HFFc6 (cell line): ENCODE measurements at regions not wholly inside any gene's neighbourhood (a gene's known extent, or its start where the extent isn't known, plus 50 kb on each side); places are given as distances from the start of the nearest gene placed in this dataset.

Source experiments
- DNase-seq: peaks from one replicate; pipeline ENCODE4 v3.0.0-alpha.2; 2018
- H3K27ac Mint-ChIP-seq: 2 replicates; pipeline ENCODE4 v1.8.0; 2020; ENCODE audit warnings: mild to moderate bottlenecking, mixed read lengths
- H3K27me3 Mint-ChIP-seq: 2 replicates; pipeline ENCODE4 v1.8.0; 2021; ENCODE audit warnings: mild to moderate bottlenecking, moderate library complexity, mixed read lengths; ENCODE audit not compliant: insufficient read depth
- H3K36me3 Mint-ChIP-seq: 2 replicates; pipeline ENCODE4 v1.8.0; 2021; ENCODE audit warnings: low read depth, mixed read lengths
- H3K4me1 Mint-ChIP-seq: 2 replicates; pipeline ENCODE4 v1.8.0; 2020; ENCODE audit warnings: low read depth, mixed read lengths
- H3K4me3 Mint-ChIP-seq: 2 replicates; pipeline ENCODE4 v1.8.0; 2020; ENCODE audit warnings: mild to moderate bottlenecking, moderate library complexity, mixed read lengths
- H3K9me3 Mint-ChIP-seq: 2 replicates; pipeline ENCODE4 v1.8.0; 2020; ENCODE audit warnings: mild to moderate bottlenecking, mixed read lengths
- TF ChIP-seq, protein P1 (sequence below): fragments of 200-600 bp; sonication (generic); IDR thresholded peaks from 2 replicates; pipeline ENCODE4 v1.5.0; 2021; ENCODE audit warnings: antibody characterized with exemption, mild to moderate bottlenecking

DNA sequence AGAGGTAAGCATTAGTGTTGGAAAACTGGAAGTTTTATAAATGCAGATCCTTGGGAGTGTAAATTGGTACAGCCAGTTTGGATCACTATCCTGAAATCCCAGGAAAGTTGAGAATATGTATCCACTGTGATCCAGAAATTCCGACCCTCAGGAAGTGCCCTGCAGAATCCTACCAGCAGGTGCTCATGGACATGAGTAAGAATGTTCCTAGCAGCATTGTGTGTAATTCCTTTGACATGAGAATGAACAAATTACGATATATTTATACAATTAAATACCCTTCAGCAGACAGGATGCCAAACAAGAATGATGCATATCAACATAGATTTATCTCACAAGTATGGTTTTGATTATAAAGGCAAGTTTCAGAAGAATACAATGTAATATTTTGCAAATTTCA is 181.6 kb downstream of the XPNPEP1 start:
- TF ChIP-seq, protein P1, sequence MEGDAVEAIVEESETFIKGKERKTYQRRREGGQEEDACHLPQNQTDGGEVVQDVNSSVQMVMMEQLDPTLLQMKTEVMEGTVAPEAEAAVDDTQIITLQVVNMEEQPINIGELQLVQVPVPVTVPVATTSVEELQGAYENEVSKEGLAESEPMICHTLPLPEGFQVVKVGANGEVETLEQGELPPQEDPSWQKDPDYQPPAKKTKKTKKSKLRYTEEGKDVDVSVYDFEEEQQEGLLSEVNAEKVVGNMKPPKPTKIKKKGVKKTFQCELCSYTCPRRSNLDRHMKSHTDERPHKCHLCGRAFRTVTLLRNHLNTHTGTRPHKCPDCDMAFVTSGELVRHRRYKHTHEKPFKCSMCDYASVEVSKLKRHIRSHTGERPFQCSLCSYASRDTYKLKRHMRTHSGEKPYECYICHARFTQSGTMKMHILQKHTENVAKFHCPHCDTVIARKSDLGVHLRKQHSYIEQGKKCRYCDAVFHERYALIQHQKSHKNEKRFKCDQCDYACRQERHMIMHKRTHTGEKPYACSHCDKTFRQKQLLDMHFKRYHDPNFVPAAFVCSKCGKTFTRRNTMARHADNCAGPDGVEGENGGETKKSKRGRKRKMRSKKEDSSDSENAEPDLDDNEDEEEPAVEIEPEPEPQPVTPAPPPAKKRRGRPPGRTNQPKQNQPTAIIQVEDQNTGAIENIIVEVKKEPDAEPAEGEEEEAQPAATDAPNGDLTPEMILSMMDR: 0 out of 2 replicates have a peak, but pooled peaks have one; percentile 9
- Mint-ChIP-seq H3K9me3 (peaks cover 9% of the 10 kb centered on the region; the same call in 1 of the 2 replicates), H3K4me1 (no peaks in the 10 kb centered on the region), H3K36me3 (no peaks in the 10 kb centered on the region), H3K27ac (no peak overlapping the region), H3K4me3 (no peak overlapping the region), H3K27me3 (peaks cover 2% of the 10 kb centered on the region; the same call in 1 of the 2 replicates)
- DNase-seq: no peak

DNA sequence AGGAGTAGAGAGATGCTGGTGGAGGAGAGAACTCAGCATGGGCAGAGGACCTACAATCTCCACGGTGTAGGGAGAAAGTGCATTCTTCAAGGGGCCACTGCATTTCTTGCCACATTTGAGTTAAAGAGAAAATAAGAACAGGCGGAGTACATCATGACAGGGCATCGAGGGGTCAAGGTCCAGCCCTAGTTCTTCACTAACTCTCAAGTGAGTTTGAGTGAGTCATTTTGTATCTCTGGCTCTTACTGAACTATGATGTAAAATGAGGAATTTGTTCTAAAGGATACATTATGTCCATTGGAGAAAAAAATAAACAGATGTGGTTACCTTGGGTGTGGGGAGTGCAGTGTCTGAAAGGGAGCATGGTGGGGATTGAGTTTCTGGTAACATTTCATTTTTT is 182.9 kb downstream of the XPNPEP1 start:
- TF ChIP-seq, protein P1: no peak
- no peaks in the 10 kb centered on the region for H3K4me1 Mint-ChIP-seq
- DNase-seq: no peak
- H3K4me3 Mint-ChIP-seq: no peak overlapping the region
- peaks cover 2% of the 10 kb centered on the region; the same call in 1 of the 2 replicates for H3K27me3 Mint-ChIP-seq
- peaks cover 9% of the 10 kb centered on the region; the same call in 1 of the 2 replicates for H3K9me3 Mint-ChIP-seq
- H3K27ac Mint-ChIP-seq: no peak overlapping the region
- no peaks in the 10 kb centered on the region for H3K36me3 Mint-ChIP-seq

DNA sequence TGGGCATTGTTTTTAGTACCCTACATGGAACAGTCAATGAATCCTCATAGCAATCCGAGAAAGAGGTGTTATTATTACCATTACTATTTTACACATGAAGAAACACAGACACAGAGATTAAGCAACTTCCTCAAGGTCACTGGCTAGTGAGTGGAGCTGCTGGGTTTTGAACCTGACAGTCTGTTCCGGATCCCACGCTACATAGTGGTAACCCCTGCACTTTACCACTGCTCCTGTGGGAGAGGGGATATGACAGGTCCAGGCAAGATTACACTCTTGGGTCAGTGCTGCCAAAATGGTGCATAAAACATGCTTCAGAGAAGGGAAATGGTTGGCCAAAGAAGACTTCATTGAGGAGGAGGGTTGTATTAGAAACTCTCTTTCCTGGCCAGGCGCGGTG is 185.7 kb downstream of the XPNPEP1 start:
- Mint-ChIP-seq H3K36me3 (no peaks in the 10 kb centered on the region), H3K27me3 (peaks cover 2% of the 10 kb centered on the region; the same call in 1 of the 2 replicates), H3K9me3 (peaks cover 21% of the 10 kb centered on the region), H3K4me1 (no peaks in the 10 kb centered on the region), H3K27ac (no peak overlapping the region), H3K4me3 (no peak overlapping the region)
- no peak for DNase-seq
- TF ChIP-seq, protein P1: no peak

DNA sequence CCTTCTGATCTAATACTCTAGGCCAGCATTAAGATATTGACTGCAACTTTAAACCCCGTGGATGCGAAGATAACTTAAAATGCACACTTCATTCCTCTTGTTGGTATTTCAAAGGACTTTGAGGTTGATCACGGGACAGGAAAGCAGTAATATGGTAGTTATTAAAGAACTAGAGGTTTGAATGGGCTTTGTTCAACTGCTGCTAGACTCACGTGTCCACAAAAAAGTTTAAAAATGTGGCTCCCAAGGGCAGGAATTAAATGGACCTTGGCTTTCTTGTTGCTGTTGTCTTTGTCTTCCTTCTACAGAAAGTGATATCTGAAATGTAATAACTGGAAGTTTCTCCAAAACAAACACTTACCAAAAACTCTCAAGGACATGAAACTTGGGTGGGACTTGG is 186.3 kb downstream of the XPNPEP1 start:
- no peak for DNase-seq
- Mint-ChIP-seq H3K36me3 (no peaks in the 10 kb centered on the region), H3K4me1 (no peaks in the 10 kb centered on the region), H3K27ac (no peak overlapping the region), H3K4me3 (no peak overlapping the region), H3K27me3 (peaks cover 2% of the 10 kb centered on the region; the same call in 1 of the 2 replicates), H3K9me3 (peaks cover 21% of the 10 kb centered on the region)
- TF ChIP-seq, protein P1: no peak

DNA sequence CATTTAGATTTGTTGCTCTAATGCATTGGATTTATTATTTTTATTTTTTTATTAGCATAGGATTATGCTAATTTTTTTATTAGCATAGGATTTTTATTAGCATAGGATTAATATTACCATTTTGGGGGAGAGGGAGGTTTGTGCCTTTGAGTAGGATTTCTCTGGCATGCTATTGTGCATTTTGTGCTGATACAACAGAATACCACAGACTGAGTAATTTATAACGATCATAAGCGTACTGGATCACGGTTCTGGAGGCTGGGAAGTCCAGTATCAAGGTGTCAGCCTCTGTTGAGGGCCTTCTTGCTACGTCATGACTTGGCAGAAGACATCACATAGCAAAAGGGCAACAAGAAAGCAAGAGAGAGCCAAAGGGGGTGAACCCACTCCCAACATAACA is 187.5 kb downstream of the XPNPEP1 start:
- TF ChIP-seq, protein P1: no peak
- Mint-ChIP-seq H3K4me3 (no peak overlapping the region), H3K27me3 (peaks cover 4% of the 10 kb centered on the region; the same call in 1 of the 2 replicates), H3K4me1 (no peaks in the 10 kb centered on the region), H3K9me3 (peaks cover 21% of the 10 kb centered on the region), H3K27ac (no peak overlapping the region), H3K36me3 (no peaks in the 10 kb centered on the region)
- no peak for DNase-seq
